HL-60 (cell line): ENCODE measurements at regions not wholly inside any gene's neighbourhood (a gene's known extent, or its start where the extent isn't known, plus 50 kb on each side); places are given as distances from the start of the nearest gene placed in this dataset.
"Not testable (repeated sequence)": the region's sequence is repeated elsewhere in the genome, so short reads cannot be mapped to it uniquely, and the experiment has no call there.

Experiments
- CTCF ChIP-seq: IDR thresholded peaks from one replicate; pipeline ENCODE4 v1.5.1; 2011; ENCODE audit warnings: low read length, control low read depth, inconsistent platforms; ENCODE audit not compliant: insufficient read depth
- POLR2AphosphoS5 ChIP-seq: IDR thresholded peaks from 2 replicates; pipeline ENCODE4 v1.6.1; 2012; ENCODE audit warnings: low read depth

DNA sequence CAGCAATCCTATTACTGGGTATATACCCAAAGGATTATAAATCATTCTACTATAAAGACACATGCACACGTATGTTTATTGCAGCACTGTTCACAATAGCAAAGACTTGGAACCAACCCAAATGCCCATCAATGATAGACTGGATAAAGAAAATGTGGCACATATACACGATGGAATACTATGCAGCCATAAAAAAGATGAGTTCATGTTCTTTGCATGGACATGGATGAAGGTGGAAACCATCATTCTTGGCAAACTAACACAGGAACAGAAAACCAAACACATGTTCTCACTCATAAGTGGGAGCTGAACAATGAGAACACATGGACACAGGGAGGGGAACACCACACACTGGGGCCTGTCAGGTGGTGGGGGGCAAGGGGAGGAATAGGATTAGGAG is 58.1 kb upstream of the PMCH start:
- TF ChIP-seq CTCF, POLR2AphosphoS5: not testable (repeated sequence)
